ENCODE measurements at regions not wholly inside any gene's neighbourhood (a gene's known extent, or its start where the extent isn't known, plus 50 kb on each side); places are given as distances from the start of the nearest gene placed in this dataset.

DNA sequence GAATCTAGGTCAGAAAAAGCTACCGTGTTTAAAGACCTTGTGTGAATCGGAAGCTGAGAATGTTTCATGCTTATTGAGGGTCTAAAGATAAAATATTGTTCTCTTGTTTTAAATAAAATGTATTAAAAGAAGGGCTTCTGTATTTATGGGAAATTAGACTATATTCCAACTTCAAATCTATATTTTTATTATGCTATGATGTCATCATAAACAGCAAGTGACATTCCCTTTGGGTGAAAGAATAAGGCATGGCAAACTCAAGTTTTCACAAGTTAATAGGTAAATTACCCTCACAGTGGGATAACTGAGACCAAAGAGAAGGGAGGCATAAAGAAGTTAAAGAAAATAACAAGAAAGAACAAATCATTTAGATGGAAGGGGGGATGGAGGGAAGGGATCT lies 333.8 kb upstream of the NR5A2 start:
- no peaks in the 10 kb centered on the region for H3K27me3 ChIP-seq
- H3K36me3 ChIP-seq: no peaks in the 10 kb centered on the region
- intact Hi-C loops (cut with DNase I): loop anchor here (10.0 kb wide), 1 partner anchor 251 kb away; no protein-coding TSS in a partner anchor
- H3K27ac ChIP-seq: no peak overlapping the region
- no peaks in the 10 kb centered on the region for H3K4me1 ChIP-seq
- H3K9ac ChIP-seq (ENCODE audit: low read depth in 2 of 2, low read length in 2 of 2): no peak overlapping the region
- no peak overlapping the region for H3K4me3 ChIP-seq
- no peak for DNase-seq
- H3K9me3 ChIP-seq: no peaks in the 10 kb centered on the region
- TF ChIP-seq, protein P1, sequence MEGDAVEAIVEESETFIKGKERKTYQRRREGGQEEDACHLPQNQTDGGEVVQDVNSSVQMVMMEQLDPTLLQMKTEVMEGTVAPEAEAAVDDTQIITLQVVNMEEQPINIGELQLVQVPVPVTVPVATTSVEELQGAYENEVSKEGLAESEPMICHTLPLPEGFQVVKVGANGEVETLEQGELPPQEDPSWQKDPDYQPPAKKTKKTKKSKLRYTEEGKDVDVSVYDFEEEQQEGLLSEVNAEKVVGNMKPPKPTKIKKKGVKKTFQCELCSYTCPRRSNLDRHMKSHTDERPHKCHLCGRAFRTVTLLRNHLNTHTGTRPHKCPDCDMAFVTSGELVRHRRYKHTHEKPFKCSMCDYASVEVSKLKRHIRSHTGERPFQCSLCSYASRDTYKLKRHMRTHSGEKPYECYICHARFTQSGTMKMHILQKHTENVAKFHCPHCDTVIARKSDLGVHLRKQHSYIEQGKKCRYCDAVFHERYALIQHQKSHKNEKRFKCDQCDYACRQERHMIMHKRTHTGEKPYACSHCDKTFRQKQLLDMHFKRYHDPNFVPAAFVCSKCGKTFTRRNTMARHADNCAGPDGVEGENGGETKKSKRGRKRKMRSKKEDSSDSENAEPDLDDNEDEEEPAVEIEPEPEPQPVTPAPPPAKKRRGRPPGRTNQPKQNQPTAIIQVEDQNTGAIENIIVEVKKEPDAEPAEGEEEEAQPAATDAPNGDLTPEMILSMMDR (IDR thresholded peaks at IDR 0.05): no peak

DNA sequence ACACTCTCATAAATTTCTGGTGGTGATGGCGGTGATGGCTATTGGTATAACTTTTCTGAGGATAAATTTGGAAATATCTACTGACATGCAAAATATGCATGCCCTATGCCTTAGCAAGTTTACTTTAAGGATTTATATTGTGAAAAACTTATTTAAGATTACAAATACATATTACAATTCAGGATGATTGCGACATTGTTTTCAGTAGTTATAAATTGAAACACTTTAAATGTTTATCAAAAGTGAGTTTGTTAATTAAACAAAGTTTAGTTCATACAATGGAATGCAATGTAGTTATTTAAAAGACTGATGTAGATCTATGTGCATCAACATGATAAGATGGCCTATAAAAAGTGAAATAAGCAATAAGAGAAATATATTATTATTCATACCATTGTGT lies 331.3 kb upstream of the NR5A2 start:
- DNase-seq: no peak
- Histone ChIP-seq H3K36me3 (no peaks in the 10 kb centered on the region), H3K27ac (no peak overlapping the region), H3K9ac (ENCODE audit: low read depth in 2 of 2, low read length in 2 of 2) (no peak overlapping the region), H3K4me3 (no peak overlapping the region), H3K27me3 (no peaks in the 10 kb centered on the region), H3K4me1 (no peaks in the 10 kb centered on the region), H3K9me3 (no peaks in the 10 kb centered on the region)
- intact Hi-C loops (cut with DNase I): loop anchor here (10.0 kb wide), 1 partner anchor 249 kb away; no protein-coding TSS in a partner anchor
- TF ChIP-seq, protein P1 (IDR thresholded peaks at IDR 0.05): no peak

DNA sequence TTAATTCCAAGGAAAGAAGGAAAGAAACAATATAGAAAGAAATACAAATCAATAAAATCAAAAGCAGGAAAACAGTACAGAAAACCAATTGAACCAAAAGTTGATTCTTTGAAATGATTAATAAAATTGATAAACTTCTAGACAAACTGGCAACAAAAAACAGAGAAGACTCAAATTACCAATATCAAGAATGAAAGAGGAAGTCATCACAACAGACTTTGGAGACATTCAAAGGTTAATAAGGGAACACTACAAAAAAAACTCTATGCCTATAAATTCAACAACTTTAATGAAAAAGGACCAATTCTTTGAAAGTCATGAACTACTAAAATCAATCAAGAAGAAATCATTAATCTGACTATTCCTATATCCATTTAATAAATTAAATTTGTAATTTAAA lies 329.3 kb upstream of the NR5A2 start:
- no peaks in the 10 kb centered on the region for H3K27me3 ChIP-seq
- no peak overlapping the region for H3K9ac ChIP-seq (ENCODE audit: low read depth in 2 of 2, low read length in 2 of 2)
- TF ChIP-seq, protein P1 (IDR thresholded peaks at IDR 0.05): no peak
- H3K27ac ChIP-seq: no peak overlapping the region
- no peak for DNase-seq
- H3K4me3 ChIP-seq: no peak overlapping the region
- no peaks in the 10 kb centered on the region for H3K4me1 ChIP-seq
- no peaks in the 10 kb centered on the region for H3K36me3 ChIP-seq
- H3K9me3 ChIP-seq: no peaks in the 10 kb centered on the region
- intact Hi-C loops (cut with DNase I): loop anchor here (10.0 kb wide), 1 partner anchor 247 kb away; no protein-coding TSS in a partner anchor

DNA sequence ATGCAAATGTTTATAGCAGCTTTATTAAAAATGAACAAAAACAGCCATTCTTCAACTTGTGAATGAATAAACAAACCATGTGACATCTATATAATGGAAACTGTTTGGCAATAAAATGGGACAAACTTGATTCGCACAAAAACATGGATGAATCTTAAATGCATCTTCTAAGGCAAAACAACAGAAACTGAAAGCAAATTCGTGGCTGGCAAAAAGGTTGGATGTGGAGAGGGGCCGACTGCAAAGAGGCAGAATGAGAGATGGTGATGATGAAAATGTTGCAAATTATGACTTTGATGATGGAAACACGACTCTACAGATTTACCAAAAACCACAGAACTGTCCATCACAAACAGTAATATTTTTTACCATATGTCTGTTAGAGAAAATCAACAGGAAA lies 327.0 kb upstream of the NR5A2 start:
- Histone ChIP-seq H3K27ac (no peak overlapping the region), H3K9me3 (no peaks in the 10 kb centered on the region), H3K27me3 (no peaks in the 10 kb centered on the region), H3K9ac (ENCODE audit: low read depth in 2 of 2, low read length in 2 of 2) (no peak overlapping the region), H3K4me3 (no peak overlapping the region), H3K4me1 (no peaks in the 10 kb centered on the region), H3K36me3 (no peaks in the 10 kb centered on the region)
- intact Hi-C loops (cut with DNase I): no loop called here
- TF ChIP-seq, protein P1 (IDR thresholded peaks at IDR 0.05): no peak
- no peak for DNase-seq

DNA sequence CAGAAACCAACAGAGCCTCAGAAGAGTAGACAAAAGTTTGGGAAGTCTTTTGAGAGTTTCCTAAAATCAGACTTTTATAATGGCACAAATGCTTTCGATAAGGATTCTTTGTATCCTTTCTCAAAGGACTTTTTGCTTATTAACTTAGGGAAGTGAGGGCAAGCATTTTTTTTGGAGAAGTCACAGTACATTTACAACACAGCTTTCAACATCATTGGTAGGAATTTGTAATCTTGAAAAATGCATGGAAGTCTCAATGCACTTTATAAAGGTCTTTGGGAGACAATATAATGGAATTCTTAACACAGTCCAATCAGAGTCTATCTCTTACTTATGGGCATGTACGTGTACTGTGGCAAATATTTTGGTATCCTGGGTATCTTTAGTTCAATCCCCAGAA lies 325.8 kb upstream of the NR5A2 start:
- intact Hi-C loops (cut with DNase I): no loop called here
- Histone ChIP-seq H3K27me3 (no peaks in the 10 kb centered on the region), H3K4me3 (no peak overlapping the region), H3K9me3 (no peaks in the 10 kb centered on the region), H3K27ac (no peak overlapping the region), H3K9ac (ENCODE audit: low read depth in 2 of 2, low read length in 2 of 2) (no peak overlapping the region), H3K36me3 (no peaks in the 10 kb centered on the region), H3K4me1 (no peaks in the 10 kb centered on the region)
- no peak for DNase-seq
- TF ChIP-seq, protein P1 (IDR thresholded peaks at IDR 0.05): no peak

DNA sequence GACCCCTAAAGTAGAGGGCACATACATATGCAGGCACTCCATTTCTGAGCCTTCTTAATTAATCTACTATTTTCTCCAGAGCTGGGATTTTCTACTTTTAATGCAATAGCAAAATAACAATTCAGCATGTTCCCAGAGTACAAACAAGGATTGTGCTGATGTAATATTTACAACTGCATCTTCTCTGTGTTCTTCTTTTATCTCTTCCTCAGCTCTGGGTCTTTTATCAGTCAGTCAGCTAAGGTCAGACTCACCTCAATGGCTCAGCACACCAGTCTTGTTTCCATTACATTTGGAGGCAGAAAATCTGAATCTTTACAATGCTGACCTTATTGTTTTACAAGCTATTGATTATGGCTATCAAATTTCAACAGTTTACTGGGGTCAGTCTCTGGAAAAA lies 323.3 kb upstream of the NR5A2 start:
- no peaks in the 10 kb centered on the region for H3K27me3 ChIP-seq
- H3K9me3 ChIP-seq: no peaks in the 10 kb centered on the region
- TF ChIP-seq, protein P1 (IDR thresholded peaks at IDR 0.05): no peak
- no peak for DNase-seq
- no peaks in the 10 kb centered on the region for H3K4me1 ChIP-seq
- H3K4me3 ChIP-seq: no peak overlapping the region
- intact Hi-C loops (cut with DNase I): no loop called here
- no peaks in the 10 kb centered on the region for H3K36me3 ChIP-seq
- H3K9ac ChIP-seq (ENCODE audit: low read depth in 2 of 2, low read length in 2 of 2): no peak overlapping the region
- no peak overlapping the region for H3K27ac ChIP-seq

All from colonic mucosa (tissue), 4 donors.